ENCODE measurements at regions not wholly inside any gene's neighbourhood (a gene's known extent, or its start where the extent isn't known, plus 50 kb on each side); places are given as distances from the start of the nearest gene placed in this dataset.

DNA sequence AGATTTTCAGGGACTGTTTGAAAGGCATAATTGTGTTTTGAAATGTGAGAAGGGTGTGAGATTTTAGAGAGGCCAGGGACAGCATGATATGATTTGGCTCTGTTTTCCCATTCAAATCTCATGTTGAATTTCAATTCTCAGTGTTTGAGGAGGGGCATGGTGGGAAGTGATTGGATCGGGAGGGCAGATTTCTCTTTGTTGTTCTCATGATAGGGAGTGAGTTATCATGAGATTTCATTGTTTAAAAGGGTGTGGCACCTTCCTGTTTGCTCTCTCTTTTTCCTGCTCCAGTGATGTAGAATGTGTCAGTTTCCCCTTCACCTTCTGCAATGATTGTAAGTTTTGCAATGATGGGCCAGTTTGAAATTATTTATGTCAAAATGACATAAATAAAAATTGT is 113.0 kb upstream of the PCDH15 start:
- no peaks in the 10 kb centered on the region for H3K36me3 ChIP-seq (ENCODE audit: control insufficient read depth in 2 of 2, extremely low read depth in 1 of 2, insufficient read depth in 2 of 2, low read length in 2 of 2)
- no peak overlapping the region for H3K4me2 ChIP-seq (ENCODE audit: control insufficient read depth, extremely low read depth, insufficient read depth, low read depth, low read length)
- DNase-seq (ENCODE audit: low read depth, low spot score) (no peak), FAIRE-seq (no peak)
- H3K9me3 ChIP-seq (ENCODE audit: control insufficient read depth, low read depth, low read length) = no peaks in the 10 kb centered on the region
- TF ChIP-seq, protein P1, sequence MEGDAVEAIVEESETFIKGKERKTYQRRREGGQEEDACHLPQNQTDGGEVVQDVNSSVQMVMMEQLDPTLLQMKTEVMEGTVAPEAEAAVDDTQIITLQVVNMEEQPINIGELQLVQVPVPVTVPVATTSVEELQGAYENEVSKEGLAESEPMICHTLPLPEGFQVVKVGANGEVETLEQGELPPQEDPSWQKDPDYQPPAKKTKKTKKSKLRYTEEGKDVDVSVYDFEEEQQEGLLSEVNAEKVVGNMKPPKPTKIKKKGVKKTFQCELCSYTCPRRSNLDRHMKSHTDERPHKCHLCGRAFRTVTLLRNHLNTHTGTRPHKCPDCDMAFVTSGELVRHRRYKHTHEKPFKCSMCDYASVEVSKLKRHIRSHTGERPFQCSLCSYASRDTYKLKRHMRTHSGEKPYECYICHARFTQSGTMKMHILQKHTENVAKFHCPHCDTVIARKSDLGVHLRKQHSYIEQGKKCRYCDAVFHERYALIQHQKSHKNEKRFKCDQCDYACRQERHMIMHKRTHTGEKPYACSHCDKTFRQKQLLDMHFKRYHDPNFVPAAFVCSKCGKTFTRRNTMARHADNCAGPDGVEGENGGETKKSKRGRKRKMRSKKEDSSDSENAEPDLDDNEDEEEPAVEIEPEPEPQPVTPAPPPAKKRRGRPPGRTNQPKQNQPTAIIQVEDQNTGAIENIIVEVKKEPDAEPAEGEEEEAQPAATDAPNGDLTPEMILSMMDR (optimal IDR thresholded peaks at IDR 0.05 in 1 of 3, IDR thresholded peaks at IDR 0.05 in 1 of 3, conservative IDR thresholded peaks at IDR 0.05 in 1 of 3; ENCODE audit: extremely low read depth in 1 of 3, insufficient read depth in 2 of 3, low read length in 3 of 3) = no peak
- TF ChIP-seq EZH2 (IDR thresholded peaks at IDR 0.05; ENCODE audit: low read length) = no peak
- H4K20me1 ChIP-seq (ENCODE audit: control insufficient read depth, extremely low read depth, insufficient read depth, low read length) = no peaks in the 10 kb centered on the region
- H3K4me1 ChIP-seq (ENCODE audit: control insufficient read depth, extremely low read depth, insufficient read depth, low read length) = no peaks in the 10 kb centered on the region
- no peak overlapping the region for H3K4me3 ChIP-seq (ENCODE audit: control insufficient read depth in 2 of 3, extremely low read depth in 1 of 3, insufficient read depth in 2 of 3, low read depth in 1 of 3, low read length in 3 of 3)
- no peak overlapping the region for H3K27ac ChIP-seq (ENCODE audit: control insufficient read depth, insufficient read depth, low read length)
- H3K79me2 ChIP-seq (ENCODE audit: control insufficient read depth, insufficient read depth, low read length) = no peaks in the 10 kb centered on the region
- no peak overlapping the region for H3K9ac ChIP-seq (ENCODE audit: control insufficient read depth, extremely low read depth, insufficient read depth, low read length)
- H3K27me3 ChIP-seq (ENCODE audit: control insufficient read depth, extremely low read depth, insufficient read depth, low read length) = no peaks in the 10 kb centered on the region
- H2AFZ ChIP-seq (ENCODE audit: control insufficient read depth, low read length) = no peak overlapping the region
- H3K9me1 ChIP-seq (ENCODE audit: control insufficient read depth, extremely low read depth, insufficient read depth, low read length) = no peaks in the 10 kb centered on the region
- dilution Hi-C loops (cut with MboI; ENCODE audit: extremely low pct_ligation_motif_present, low sequenced_read_pairs) = no loop called here

DNA sequence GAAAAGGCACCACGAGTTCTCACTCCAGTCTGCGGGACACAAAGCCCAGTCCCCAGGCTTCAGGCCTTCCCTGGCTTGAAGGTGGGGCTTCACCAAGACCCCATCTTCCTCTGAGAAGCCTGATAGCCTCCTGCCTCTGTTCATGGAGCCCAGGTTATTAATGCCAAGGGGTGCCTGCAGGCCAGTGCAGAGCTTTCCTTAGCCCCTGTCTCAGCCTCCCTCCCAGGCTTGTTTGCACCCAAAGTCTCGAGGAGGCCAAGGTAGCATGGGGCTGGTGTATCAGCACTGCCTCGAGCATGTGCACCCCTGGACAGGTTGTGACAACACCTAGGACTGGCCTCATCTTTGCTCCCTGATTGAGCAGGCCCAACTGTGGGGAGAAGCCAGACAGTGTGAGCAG is 108.1 kb upstream of the PCDH15 start:
- H3K9ac ChIP-seq (ENCODE audit: control insufficient read depth, extremely low read depth, insufficient read depth, low read length) = no peak overlapping the region
- dilution Hi-C loops (cut with MboI; ENCODE audit: extremely low pct_ligation_motif_present, low sequenced_read_pairs) = no loop called here
- H3K27ac ChIP-seq (ENCODE audit: control insufficient read depth, insufficient read depth, low read length) = no peak overlapping the region
- H4K20me1 ChIP-seq (ENCODE audit: control insufficient read depth, extremely low read depth, insufficient read depth, low read length) = no peaks in the 10 kb centered on the region
- no peaks in the 10 kb centered on the region for H3K9me1 ChIP-seq (ENCODE audit: control insufficient read depth, extremely low read depth, insufficient read depth, low read length)
- no peak for FAIRE-seq
- TF ChIP-seq, protein P1 (optimal IDR thresholded peaks at IDR 0.05 in 1 of 3, IDR thresholded peaks at IDR 0.05 in 1 of 3, conservative IDR thresholded peaks at IDR 0.05 in 1 of 3; ENCODE audit: extremely low read depth in 1 of 3, insufficient read depth in 2 of 3, low read length in 3 of 3) = no peak
- no peak for TF ChIP-seq EZH2 (IDR thresholded peaks at IDR 0.05; ENCODE audit: low read length)
- no peak for DNase-seq (ENCODE audit: low read depth, low spot score)
- H3K36me3 ChIP-seq (ENCODE audit: control insufficient read depth in 2 of 2, extremely low read depth in 1 of 2, insufficient read depth in 2 of 2, low read length in 2 of 2) = no peaks in the 10 kb centered on the region
- H3K27me3 ChIP-seq (ENCODE audit: control insufficient read depth, extremely low read depth, insufficient read depth, low read length) = no peaks in the 10 kb centered on the region
- H3K4me3 ChIP-seq (ENCODE audit: control insufficient read depth in 2 of 3, extremely low read depth in 1 of 3, insufficient read depth in 2 of 3, low read depth in 1 of 3, low read length in 3 of 3) = no peak overlapping the region
- no peak overlapping the region for H3K4me2 ChIP-seq (ENCODE audit: control insufficient read depth, extremely low read depth, insufficient read depth, low read depth, low read length)
- no peaks in the 10 kb centered on the region for H3K79me2 ChIP-seq (ENCODE audit: control insufficient read depth, insufficient read depth, low read length)
- H3K4me1 ChIP-seq (ENCODE audit: control insufficient read depth, extremely low read depth, insufficient read depth, low read length) = no peaks in the 10 kb centered on the region
- H2AFZ ChIP-seq (ENCODE audit: control insufficient read depth, low read length) = no peak overlapping the region
- H3K9me3 ChIP-seq (ENCODE audit: control insufficient read depth, low read depth, low read length) = no peaks in the 10 kb centered on the region
